ENCODE measurements at regions not wholly inside any gene's neighbourhood (a gene's known extent, or its start where the extent isn't known, plus 50 kb on each side); places are given as distances from the start of the nearest gene placed in this dataset.

- no peak for TF ChIP-seq CTCF (conservative IDR thresholded peaks at IDR 0.05)
- no peak for TF ChIP-seq ZFX (IDR thresholded peaks at IDR 0.05)
Observed at GRCh38 chr13:97082461-97083207, 88.4 kb upstream of the OXGR1 start.

Measured in C4-2B (cell line).